GM18499 (cell line): ENCODE measurements at regions not wholly inside any gene's neighbourhood (a gene's known extent, or its start where the extent isn't known, plus 50 kb on each side); places are given as distances from the start of the nearest gene placed in this dataset.
A peak's percentile ranks its signal among the peaks of the same experiment; 100 is the strongest.
"Not testable (repeated sequence)": the region's sequence is repeated elsewhere in the genome, so short reads cannot be mapped to it uniquely, and the experiment has no call there.

Experiments
- ATAC-seq: cut with Tn5 transposase; IDR thresholded peaks from one replicate; pipeline ENCODE4 v1.9.1; 2021; ENCODE audit warnings: moderate number of reproducible peaks; ENCODE audit not compliant: insufficient read depth, unreplicated experiment

GRCh38 chr4:93888308-93888707 lies 59.8 kb downstream of the ATOH1 start:
- ATAC-seq = no peak

DNA sequence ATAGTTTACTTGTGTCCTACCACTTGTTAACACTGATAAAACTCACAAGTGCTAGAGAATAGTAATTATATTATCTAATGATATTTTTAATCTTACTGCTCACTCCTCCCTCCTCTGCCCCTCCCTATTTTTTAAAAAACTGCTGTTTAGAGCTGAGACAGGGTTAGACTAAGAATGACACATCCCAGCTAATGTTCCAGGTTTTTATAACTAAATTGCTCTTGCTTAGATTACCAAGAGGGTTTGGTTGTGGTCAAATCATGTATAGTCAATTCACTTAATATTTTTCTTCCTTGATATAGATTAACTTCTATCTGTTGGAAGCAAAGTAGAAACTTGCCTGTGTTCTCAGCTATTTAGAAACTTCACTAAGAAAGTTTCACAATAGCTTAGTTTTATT lies 60.2 kb downstream of the ATOH1 start:
- ATAC-seq = no peak

DNA sequence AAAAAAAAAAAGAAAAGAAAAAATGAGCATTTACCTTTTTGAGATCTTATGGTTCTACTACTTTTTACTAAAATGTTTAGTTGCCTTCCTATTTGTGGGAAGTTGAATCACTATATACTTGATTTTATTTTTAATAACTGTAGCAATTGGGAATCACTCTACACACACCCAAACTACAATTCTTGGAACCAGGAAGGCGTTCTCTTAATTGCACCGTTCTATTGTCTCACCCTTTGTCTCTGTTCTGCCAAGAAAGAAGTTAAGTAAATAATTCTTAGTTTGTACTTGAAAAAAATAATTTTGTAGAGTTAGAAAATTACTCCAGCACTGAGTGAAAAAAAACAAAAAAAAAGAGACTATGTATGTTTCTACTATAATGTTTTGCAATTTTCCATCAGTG lies 62.7 kb downstream of the ATOH1 start:
- ATAC-seq = no peak

GRCh38 chr4:93894995-93895394 lies 66.4 kb downstream of the ATOH1 start:
- no peak for ATAC-seq

DNA sequence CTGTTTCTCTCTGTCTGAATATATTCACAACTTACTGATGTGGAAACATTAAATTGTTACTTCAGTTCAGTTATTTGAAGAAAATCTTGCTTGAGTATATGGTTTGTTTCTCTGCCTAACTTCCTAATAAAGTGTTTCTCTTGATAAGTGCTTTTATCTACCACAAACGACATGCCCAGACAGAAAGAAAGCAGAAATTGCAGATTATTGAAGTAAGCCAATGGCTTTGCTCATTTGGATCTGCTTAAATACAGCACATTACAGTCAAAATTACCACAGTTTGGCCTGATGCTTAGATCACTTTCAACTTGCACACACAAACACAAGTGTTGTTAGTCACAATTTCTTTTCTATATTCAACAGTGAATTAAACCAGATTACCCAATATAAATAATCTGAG lies 68.0 kb downstream of the ATOH1 start:
- no peak for ATAC-seq

DNA sequence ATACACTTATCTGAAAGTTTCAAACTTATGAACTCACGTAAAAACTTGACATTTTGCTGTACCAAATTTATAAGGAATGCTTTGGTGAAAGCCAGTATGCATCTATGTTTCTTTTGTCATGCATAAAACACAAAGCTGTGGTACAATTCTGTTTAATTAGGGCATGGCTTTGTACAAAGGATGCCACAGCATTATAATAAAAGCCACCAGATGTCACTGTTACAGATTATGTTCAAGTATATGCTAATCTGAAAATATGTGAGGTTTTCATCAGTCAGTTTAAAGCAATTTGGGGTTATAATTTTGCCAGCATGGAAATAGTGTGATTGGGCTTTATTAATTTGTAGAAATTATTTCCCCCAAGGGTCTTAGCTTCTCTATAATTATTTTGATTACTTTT lies 69.0 kb downstream of the ATOH1 start:
- no peak for ATAC-seq

GRCh38 chr4:93908778-93909177 lies 80.2 kb downstream of the ATOH1 start:
- no peak for ATAC-seq

DNA sequence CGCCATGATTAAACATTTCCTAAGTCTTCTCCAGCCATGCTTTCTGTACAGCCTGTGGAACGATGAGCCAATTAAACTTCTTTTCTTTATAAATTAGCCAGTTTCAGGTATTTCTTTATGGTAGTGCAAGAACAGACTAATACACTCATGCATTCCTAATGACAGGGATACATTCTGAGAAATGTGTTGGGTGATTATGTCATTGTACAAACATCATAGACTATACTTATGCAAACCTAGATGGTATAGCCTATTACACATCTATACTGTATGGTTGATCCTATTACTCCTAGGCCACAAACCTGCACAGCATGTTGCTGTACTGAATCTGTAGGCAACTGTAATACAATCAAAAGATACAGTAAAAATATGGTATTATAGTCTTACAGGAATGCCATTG lies 83.1 kb downstream of the ATOH1 start:
- ATAC-seq = no peak

- no peak for ATAC-seq
Observed at GRCh38 chr4:93912146-93912545, 83.6 kb downstream of the ATOH1 start.

- ATAC-seq = no peak
Observed at GRCh38 chr4:93918856-93919255, 90.3 kb downstream of the ATOH1 start.

DNA sequence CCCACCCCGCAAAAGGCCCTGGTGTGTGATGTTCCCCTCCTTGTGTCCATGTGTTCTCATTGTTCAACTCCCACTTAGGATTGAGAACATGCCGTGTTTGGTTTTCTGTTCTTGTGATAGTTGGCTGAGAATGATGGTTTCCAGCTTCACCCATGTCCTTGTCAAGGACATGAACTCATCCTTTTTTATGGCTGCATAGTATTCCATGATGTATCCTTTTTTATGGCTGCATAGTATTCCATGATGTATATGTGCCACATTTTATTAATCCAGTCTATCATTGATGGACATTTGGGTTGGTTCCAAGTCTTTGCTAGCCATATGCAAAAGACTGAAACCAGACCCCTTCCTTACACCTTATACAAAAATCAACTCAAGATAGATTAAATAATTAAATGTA lies 95.0 kb downstream of the ATOH1 start:
- not testable (repeated sequence) for ATAC-seq

DNA sequence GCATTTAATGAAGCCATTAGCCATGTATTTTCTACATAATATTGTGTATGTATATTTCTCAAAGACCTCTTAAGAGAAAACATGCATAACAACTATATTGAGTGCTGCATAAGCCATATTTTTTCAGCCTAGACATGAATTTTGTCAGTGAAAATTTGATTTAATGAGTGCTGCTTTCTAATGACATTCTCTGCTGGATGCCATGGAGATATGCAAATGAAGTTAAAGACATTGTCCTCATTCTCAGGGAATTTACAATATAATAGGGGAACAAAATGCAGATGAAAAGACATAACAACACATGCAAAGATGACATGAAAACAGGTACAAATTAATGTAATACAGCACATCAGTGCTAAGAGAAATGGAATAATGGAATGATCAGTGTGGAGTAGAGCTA lies 118.7 kb downstream of the ATOH1 start:
- ATAC-seq = no peak

- ATAC-seq = not testable (repeated sequence)
Observed at GRCh38 chr4:93950239-93950638, 121.7 kb downstream of the ATOH1 start.

GRCh38 chr4:93957186-93957585 lies 128.6 kb downstream of the ATOH1 start:
- ATAC-seq = no peak

DNA sequence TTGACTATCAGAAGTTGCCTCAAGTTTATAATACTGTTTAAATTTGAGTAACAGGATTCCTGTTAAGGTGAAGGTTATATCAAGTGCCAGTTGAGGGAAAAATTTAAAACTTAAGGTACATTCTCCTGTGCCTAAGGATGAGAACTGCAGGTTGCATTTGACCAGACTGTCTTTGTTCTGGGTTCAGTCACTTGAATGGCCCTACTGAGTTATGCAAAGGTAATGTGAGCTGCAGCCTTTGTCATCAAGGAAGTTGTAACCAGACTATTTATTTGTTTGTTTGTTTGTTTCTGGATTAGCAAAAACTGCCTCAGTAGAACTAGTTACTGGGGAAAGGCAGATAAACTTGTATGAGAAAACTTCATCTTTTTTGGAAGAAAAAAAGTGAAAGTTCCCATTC lies 131.9 kb downstream of the ATOH1 start:
- ATAC-seq = no peak

DNA sequence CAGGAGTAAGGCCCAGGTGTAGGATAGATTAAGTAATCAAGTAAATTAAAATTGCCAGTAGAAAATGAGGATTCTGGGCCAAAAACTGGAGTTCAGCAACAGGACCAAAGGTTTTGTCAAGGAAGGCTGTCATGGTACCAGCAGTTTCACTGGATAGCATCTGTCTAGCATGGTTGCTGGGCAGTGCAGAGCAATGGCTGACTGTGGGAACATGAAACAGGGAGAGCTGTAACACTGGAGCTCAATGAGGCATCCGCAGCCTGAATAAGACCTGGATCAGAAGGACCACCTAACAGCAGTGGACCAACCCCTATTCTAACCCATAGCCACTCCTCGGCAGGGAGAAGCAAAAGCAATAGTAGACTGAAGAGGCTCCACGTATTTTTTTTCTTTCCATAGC lies 132.4 kb downstream of the ATOH1 start:
- ATAC-seq = no peak

GRCh38 chr4:93981594-93981993 lies 153.0 kb downstream of the ATOH1 start:
- ATAC-seq = no peak

DNA sequence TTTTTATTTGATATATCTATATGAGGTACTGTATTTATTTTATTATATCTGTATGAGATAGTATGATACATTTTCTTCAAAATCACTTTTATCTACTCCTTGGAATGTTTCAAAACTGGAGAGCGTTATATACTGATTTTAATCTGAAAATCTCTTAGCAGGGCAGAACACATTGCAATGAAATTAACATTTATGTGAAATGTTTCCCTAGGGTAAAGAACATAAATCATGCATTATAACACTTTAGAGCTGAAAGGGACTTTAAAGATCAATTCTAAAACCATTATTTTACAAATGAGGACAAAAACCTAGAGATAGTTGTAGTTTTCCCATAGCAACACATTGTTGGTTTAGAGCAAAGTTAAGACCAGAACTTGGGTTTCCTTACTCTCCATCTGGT lies 153.7 kb downstream of the ATOH1 start:
- no peak for ATAC-seq

DNA sequence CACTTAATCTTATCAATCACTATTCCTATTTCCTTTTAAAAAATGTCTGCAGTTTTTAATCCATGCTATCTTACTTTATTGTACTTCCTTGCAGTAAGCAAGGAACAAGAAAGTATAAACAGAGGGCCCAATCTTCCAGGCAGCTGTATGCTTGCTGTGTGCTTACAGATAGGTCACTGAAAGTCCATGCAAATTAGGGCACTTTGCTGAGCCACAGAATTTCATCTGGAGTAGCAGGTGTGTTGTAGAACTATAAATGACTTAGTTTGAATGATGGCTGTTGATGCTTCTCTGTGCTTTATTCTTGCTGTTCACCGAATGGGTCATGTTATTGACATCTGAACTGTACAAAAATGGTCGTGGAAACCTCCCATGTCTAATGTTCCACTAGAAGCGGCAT lies 154.6 kb downstream of the ATOH1 start:
- peak; percentile 87 for ATAC-seq

- ATAC-seq = no peak
Observed at GRCh38 chr4:93994175-93994994, 165.8 kb downstream of the ATOH1 start.

DNA sequence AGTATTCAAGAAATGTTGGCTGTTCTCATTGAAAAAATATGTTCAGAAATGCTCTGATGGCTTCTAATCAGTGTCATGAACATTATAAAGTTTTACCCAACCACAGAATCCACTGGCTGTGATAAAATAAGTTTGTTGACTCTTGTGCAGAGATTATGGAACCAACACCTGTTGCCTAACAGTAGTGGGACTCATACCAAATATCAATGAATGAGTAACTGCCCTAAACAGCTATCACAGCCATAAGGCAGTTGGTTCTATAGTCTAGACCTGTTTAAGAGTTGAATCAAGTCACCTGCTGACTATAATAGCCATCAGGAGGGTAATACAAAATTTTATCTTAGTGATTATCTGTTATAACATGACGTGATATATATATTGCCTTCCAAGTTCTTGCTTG lies 168.3 kb downstream of the ATOH1 start:
- no peak for ATAC-seq

GRCh38 chr4:94000559-94000958 lies 172.0 kb downstream of the ATOH1 start:
- ATAC-seq = no peak
